Right lobe of liver (tissue), 6 donors: ENCODE measurements at regions not wholly inside any gene's neighbourhood (a gene's known extent, or its start where the extent isn't known, plus 50 kb on each side); places are given as distances from the start of the nearest gene placed in this dataset.

Experiments
- ATAC-seq, 4 donors: fragments of 200-7000 bp; cut with Tn5 transposase; one replicate each; pipeline ENCODE4 v1.9.1; 2020; ENCODE audit warnings: mild to moderate bottlenecking in 4 of 4, moderate library complexity in 4 of 4
- DNase-seq, 3 donors: peaks; one replicate each; pipeline ENCODE4 v3.0.0-alpha.2; 2020
- H3K27ac ChIP-seq, 3 donors: fragments of 200-600 bp; one replicate each; pipeline ENCODE4 v1.8.0; 2022
- H3K27me3 ChIP-seq, 2 donors: fragments of 200-600 bp; one replicate each; pipeline ENCODE4 v1.8.0; 2022
- H3K36me3 ChIP-seq, 4 donors: fragments of 200-600 bp; sonication (generic) in 1 of 4; one replicate each; pipeline versions ENCODE4 v1.5.1 to v1.8.0; 2017 to 2022; ENCODE audit warnings: control low read depth in 1 of 4
- H3K4me1 ChIP-seq, 4 donors: fragments of 200-600 bp; sonication (generic) in 1 of 4; one replicate each; pipeline versions ENCODE4 v1.5.1 to v1.8.0; 2017 to 2022; ENCODE audit warnings: control low read depth in 1 of 4
- H3K4me3 ChIP-seq, 3 donors: fragments of 200-600 bp; one replicate each; pipeline ENCODE4 v1.8.0; 2022
- H3K9me3 ChIP-seq, 4 donors: fragments of 200-600 bp; sonication (generic) in 1 of 4; one replicate each; pipeline versions ENCODE4 v1.5.1 to v1.8.0; 2017 to 2022; ENCODE audit warnings: control low read depth in 1 of 4
- POLR2A ChIP-seq: fragments of 450-650 bp; IDR thresholded peaks from one replicate; pipeline ENCODE4 v1.6.1; 2017; ENCODE audit warnings: antibody characterized with exemption, mild to moderate bottlenecking
- WGBS: methylation state at CpG from one replicate; pipeline ENCODE4 v1.1.6; 2018; ENCODE audit warnings: low coverage, low lambda C conversion rate; ENCODE audit not compliant: insufficient coverage; ENCODE audit errors: missing lambda C conversion rate; 5-methylcytosine and 5-hydroxymethylcytosine counted together
- intact Hi-C, 2 donors: fragments of 100-400 bp; cut with DNase I; formaldehyde crosslinking; loops; one replicate each; pipeline versions ENCODE4 v1.11.2 to v1.14.1; 2022
- TF ChIP-seq, protein P1 (sequence below), 4 donors: fragments of 200-600 bp in 3 of 4; fragments of 450-650 bp in 1 of 4; IDR thresholded peaks; one replicate each; pipeline versions ENCODE4 v1.5.1 to v1.8.0; 2016 to 2022; ENCODE audit warnings: antibody characterized with exemption in 4 of 4, mild to moderate bottlenecking in 2 of 4
- donor health status: DM: no; HTN: yes; CAD: no.
- donor health status: DM: no; HTN: no; CAD: no.
- donor health status: DM: no; HTN: no; CAD: no.
- donor health status: DM: no; HTN: yes; CAD: no.
- donor health status: DM: no; HTN: yes; CAD: no.

- Histone ChIP-seq H3K9me3 (no peaks in the 10 kb centered on the region), H3K27ac (no peak overlapping the region), H3K36me3 (no peaks in the 10 kb centered on the region), H3K4me3 (no peak overlapping the region), H3K4me1 (no peaks in the 10 kb centered on the region), H3K27me3 (no peaks in the 10 kb centered on the region)
- DNase-seq (no peak), ATAC-seq (no peak)
- WGBS: 52% methylated on average over 6 of the region's 6 CpGs
- TF ChIP-seq, protein P1, sequence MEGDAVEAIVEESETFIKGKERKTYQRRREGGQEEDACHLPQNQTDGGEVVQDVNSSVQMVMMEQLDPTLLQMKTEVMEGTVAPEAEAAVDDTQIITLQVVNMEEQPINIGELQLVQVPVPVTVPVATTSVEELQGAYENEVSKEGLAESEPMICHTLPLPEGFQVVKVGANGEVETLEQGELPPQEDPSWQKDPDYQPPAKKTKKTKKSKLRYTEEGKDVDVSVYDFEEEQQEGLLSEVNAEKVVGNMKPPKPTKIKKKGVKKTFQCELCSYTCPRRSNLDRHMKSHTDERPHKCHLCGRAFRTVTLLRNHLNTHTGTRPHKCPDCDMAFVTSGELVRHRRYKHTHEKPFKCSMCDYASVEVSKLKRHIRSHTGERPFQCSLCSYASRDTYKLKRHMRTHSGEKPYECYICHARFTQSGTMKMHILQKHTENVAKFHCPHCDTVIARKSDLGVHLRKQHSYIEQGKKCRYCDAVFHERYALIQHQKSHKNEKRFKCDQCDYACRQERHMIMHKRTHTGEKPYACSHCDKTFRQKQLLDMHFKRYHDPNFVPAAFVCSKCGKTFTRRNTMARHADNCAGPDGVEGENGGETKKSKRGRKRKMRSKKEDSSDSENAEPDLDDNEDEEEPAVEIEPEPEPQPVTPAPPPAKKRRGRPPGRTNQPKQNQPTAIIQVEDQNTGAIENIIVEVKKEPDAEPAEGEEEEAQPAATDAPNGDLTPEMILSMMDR (IDR thresholded peaks at IDR 0.05): no peak
- no peak for TF ChIP-seq POLR2A
- intact Hi-C loops: no loop called here
Measured at GRCh38 chr13:44819772-44820171, 169.5 kb downstream of the NUFIP1 start.

- H3K36me3 ChIP-seq: no peaks in the 10 kb centered on the region
- H3K27ac ChIP-seq: no peak overlapping the region
- H3K4me1 ChIP-seq: no peaks in the 10 kb centered on the region
- no peak overlapping the region for H3K4me3 ChIP-seq
- WGBS: 69% methylated on average over 3 of the region's 3 CpGs
- H3K27me3 ChIP-seq: no peaks in the 10 kb centered on the region
- ATAC-seq: no peak
- no peaks in the 10 kb centered on the region for H3K9me3 ChIP-seq
- intact Hi-C loops: no loop called here
- no peak for DNase-seq
- TF ChIP-seq, protein P1 (IDR thresholded peaks at IDR 0.05): no peak
- TF ChIP-seq POLR2A: no peak
Measured at GRCh38 chr13:44819245-44819644, 170.0 kb downstream of the NUFIP1 start.

DNA sequence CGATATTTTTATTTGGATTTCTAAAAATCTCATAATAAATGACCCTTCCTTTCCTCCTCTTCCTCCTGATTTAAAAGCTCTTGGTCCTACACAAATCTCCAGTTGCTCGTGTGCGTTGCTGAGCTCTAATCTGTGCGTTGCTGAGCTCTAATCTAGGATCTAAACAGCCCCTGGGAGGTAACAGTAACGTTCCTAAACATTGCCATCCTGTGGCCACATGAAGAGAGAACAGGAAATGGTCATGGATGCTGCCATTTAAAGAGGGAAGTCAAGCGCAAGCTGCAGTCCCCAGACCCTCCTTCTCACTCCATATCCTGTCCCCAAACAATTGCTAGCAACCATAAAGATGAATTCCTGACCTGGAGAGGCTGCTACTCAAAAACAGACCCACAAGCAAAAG, 170.8 kb downstream of the NUFIP1 start:
- ATAC-seq: no peak

GRCh38 chr13:44818016-44818415, 171.3 kb downstream of the NUFIP1 start:
- H3K9me3 ChIP-seq: no peaks in the 10 kb centered on the region
- H3K27ac ChIP-seq: no peak overlapping the region
- intact Hi-C loops: no loop called here
- no peaks in the 10 kb centered on the region for H3K4me1 ChIP-seq
- no peak for TF ChIP-seq POLR2A
- TF ChIP-seq, protein P1 (IDR thresholded peaks at IDR 0.05): no peak
- no peaks in the 10 kb centered on the region for H3K27me3 ChIP-seq
- DNase-seq (no peak), ATAC-seq (no peak)
- 50% methylated on average over 5 of the region's 5 CpGs for WGBS
- H3K36me3 ChIP-seq: no peaks in the 10 kb centered on the region
- H3K4me3 ChIP-seq: no peak overlapping the region

More for the DNA sequence above, 170.8 kb downstream of the NUFIP1 start:
- Histone ChIP-seq H3K27ac (no peak overlapping the region), H3K9me3 (no peaks in the 10 kb centered on the region), H3K36me3 (no peaks in the 10 kb centered on the region), H3K27me3 (no peaks in the 10 kb centered on the region), H3K4me3 (no peak overlapping the region), H3K4me1 (no peaks in the 10 kb centered on the region)
- WGBS: 55% methylated on average over 6 of the region's 6 CpGs
- TF ChIP-seq POLR2A: no peak
- TF ChIP-seq, protein P1 (IDR thresholded peaks at IDR 0.05): no peak
- intact Hi-C loops: no loop called here
- no peak for DNase-seq

DNA sequence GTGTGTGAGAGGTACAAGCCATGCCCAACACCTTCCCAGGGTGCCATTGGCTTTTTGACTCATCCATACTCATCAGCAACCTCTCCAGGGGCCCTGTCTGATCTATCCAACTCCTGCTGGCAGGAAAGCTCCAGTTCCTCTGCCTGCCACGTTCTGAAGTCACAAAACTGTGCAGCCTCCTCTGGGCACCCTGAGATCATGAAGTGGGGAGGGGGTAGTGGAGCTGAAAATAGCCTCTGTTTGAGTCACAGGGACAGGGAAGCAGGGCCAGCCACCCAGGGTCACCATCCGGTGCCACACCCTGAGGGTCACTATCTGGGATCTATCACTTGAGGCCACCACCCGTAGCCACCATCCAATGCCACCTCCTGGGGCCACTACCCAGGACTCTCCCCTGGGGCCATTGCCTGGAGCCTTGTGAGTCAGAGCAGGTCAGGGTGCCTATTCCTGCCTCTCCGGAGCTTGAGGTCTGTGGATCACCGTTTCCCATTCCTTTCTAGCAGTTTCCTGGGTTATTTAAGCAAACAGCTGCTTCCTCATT, 172.1 kb downstream of the NUFIP1 start:
- Histone ChIP-seq H3K9me3 (no peaks in the 10 kb centered on the region), H3K27me3 (no peaks in the 10 kb centered on the region), H3K36me3 (no peaks in the 10 kb centered on the region), H3K4me1 (no peaks in the 10 kb centered on the region), H3K27ac (no peak overlapping the region), H3K4me3 (no peak overlapping the region)
- intact Hi-C loops: no loop called here
- no peak for DNase-seq
- 38% methylated on average over 3 of the region's 5 CpGs for WGBS
- no peak for ATAC-seq
- TF ChIP-seq, protein P1 (IDR thresholded peaks at IDR 0.05): no peak
- TF ChIP-seq POLR2A: no peak
